ENCODE measurements at regions not wholly inside any gene's neighbourhood (a gene's known extent, or its start where the extent isn't known, plus 50 kb on each side); places are given as distances from the start of the nearest gene placed in this dataset.

GRCh38 chr4:71081192-71081591 lies 87.7 kb downstream of the DCK start:
- no peaks in the 10 kb centered on the region for H3K27me3 ChIP-seq
- TF ChIP-seq POLR2A (IDR thresholded peaks at IDR 0.05) (no peak), EP300 (IDR thresholded peaks at IDR 0.05) (no peak), CTCF (IDR thresholded peaks at IDR 0.05) (no peak), POLR2AphosphoS5 (IDR thresholded peaks at IDR 0.05) (no peak)
- no peaks in the 10 kb centered on the region for H3K4me1 ChIP-seq
- ATAC-seq = no peak
- no peak overlapping the region for H3K4me3 ChIP-seq
- H3K36me3 ChIP-seq = no peaks in the 10 kb centered on the region
- H3K9me3 ChIP-seq = no peaks in the 10 kb centered on the region
- no peak overlapping the region for H3K27ac ChIP-seq
- WGBS, 2 donors (ENCODE audit: low coverage in 1 of 2) = 57 to 67% methylated on average over 1 of the region's 1 CpG

GRCh38 chr4:71093745-71094144 lies 100.3 kb downstream of the DCK start:
- Histone ChIP-seq H3K27ac (no peak overlapping the region), H3K36me3 (no peaks in the 10 kb centered on the region), H3K4me1 (no peaks in the 10 kb centered on the region), H3K9me3 (peaks cover 0 to 8% (median 0%) of the 10 kb centered on the region in 3 donors), H3K4me3 (no peak overlapping the region), H3K27me3 (no peaks in the 10 kb centered on the region)
- 44% methylated on average over 1 of the region's 1 CpG; no CpG with 5 or more reads in 1 of the 2 donors for WGBS, 2 donors (ENCODE audit: low coverage in 1 of 2)
- no peak for ATAC-seq
- no peak for TF ChIP-seq CTCF (IDR thresholded peaks at IDR 0.05)
- no peak for TF ChIP-seq EP300 (IDR thresholded peaks at IDR 0.05)
- no peak for TF ChIP-seq POLR2A (IDR thresholded peaks at IDR 0.05)
- TF ChIP-seq POLR2AphosphoS5 (IDR thresholded peaks at IDR 0.05) = no peak

- no peak for ATAC-seq
- Histone ChIP-seq H3K4me3 (no peak overlapping the region), H3K36me3 (no peaks in the 10 kb centered on the region), H3K9me3 (peaks cover 0 to 8% (median 0%) of the 10 kb centered on the region in 3 donors), H3K27ac (no peak overlapping the region), H3K27me3 (no peaks in the 10 kb centered on the region), H3K4me1 (no peaks in the 10 kb centered on the region)
- TF ChIP-seq POLR2AphosphoS5 (IDR thresholded peaks at IDR 0.05) (no peak), CTCF (IDR thresholded peaks at IDR 0.05) (no peak), EP300 (IDR thresholded peaks at IDR 0.05) (no peak), POLR2A (IDR thresholded peaks at IDR 0.05) (no peak)
These were observed 100.8 kb downstream of the DCK start for GRCh38 chr4:71094201-71094600.

GRCh38 chr4:71095141-71095540 lies 101.7 kb downstream of the DCK start:
- TF ChIP-seq CTCF (IDR thresholded peaks at IDR 0.05) = no peak
- TF ChIP-seq POLR2AphosphoS5 (IDR thresholded peaks at IDR 0.05) = no peak
- TF ChIP-seq POLR2A (IDR thresholded peaks at IDR 0.05) = no peak
- no peak for TF ChIP-seq EP300 (IDR thresholded peaks at IDR 0.05)
- no peaks in the 10 kb centered on the region for H3K4me1 ChIP-seq
- H3K9me3 ChIP-seq = peaks cover 0 to 5% (median 0%) of the 10 kb centered on the region in 3 donors
- no peak overlapping the region for H3K27ac ChIP-seq
- WGBS, 2 donors (ENCODE audit: low coverage in 1 of 2) = 80% methylated on average over 2 of the region's 2 CpGs; no CpG with 5 or more reads in 1 of the 2 donors
- no peak for ATAC-seq
- no peaks in the 10 kb centered on the region for H3K36me3 ChIP-seq
- no peaks in the 10 kb centered on the region for H3K27me3 ChIP-seq
- H3K4me3 ChIP-seq = no peak overlapping the region

GRCh38 chr4:71095545-71095944 lies 102.1 kb downstream of the DCK start:
- peaks cover 0 to under 1% (median 0%) of the 10 kb centered on the region in 3 donors for H3K9me3 ChIP-seq
- 75 to 80% methylated on average over 1 of the region's 1 CpG for WGBS, 2 donors (ENCODE audit: low coverage in 1 of 2)
- H3K27me3 ChIP-seq = no peaks in the 10 kb centered on the region
- no peak for TF ChIP-seq EP300 (IDR thresholded peaks at IDR 0.05)
- no peak for TF ChIP-seq POLR2A (IDR thresholded peaks at IDR 0.05)
- no peak for TF ChIP-seq CTCF (IDR thresholded peaks at IDR 0.05)
- H3K27ac ChIP-seq = no peak overlapping the region
- H3K4me1 ChIP-seq = no peaks in the 10 kb centered on the region
- no peaks in the 10 kb centered on the region for H3K36me3 ChIP-seq
- no peak for ATAC-seq
- H3K4me3 ChIP-seq = no peak overlapping the region

Measured in gastroesophageal sphincter (tissue), 4 donors.